GM12891 (cell line): ENCODE measurements at regions not wholly inside any gene's neighbourhood (a gene's known extent, or its start where the extent isn't known, plus 50 kb on each side); places are given as distances from the start of the nearest gene placed in this dataset.

Source experiments
- POLR2A ChIP-seq: IDR thresholded peaks from 2 replicates; pipeline ENCODE4 v1.6.1; 2011; ENCODE audit warnings: low read depth, low read length, control low read depth
- POLR2AphosphoS5 ChIP-seq: IDR thresholded peaks from 2 replicates; pipeline ENCODE4 v1.6.1; 2011; ENCODE audit warnings: low read depth, low read length, control low read depth
- POU2F2 ChIP-seq: IDR thresholded peaks from 2 replicates; pipeline ENCODE4 v1.6.1; 2011; ENCODE audit warnings: low read depth, mild to moderate bottlenecking, control low read depth, low read length, moderate library complexity

DNA sequence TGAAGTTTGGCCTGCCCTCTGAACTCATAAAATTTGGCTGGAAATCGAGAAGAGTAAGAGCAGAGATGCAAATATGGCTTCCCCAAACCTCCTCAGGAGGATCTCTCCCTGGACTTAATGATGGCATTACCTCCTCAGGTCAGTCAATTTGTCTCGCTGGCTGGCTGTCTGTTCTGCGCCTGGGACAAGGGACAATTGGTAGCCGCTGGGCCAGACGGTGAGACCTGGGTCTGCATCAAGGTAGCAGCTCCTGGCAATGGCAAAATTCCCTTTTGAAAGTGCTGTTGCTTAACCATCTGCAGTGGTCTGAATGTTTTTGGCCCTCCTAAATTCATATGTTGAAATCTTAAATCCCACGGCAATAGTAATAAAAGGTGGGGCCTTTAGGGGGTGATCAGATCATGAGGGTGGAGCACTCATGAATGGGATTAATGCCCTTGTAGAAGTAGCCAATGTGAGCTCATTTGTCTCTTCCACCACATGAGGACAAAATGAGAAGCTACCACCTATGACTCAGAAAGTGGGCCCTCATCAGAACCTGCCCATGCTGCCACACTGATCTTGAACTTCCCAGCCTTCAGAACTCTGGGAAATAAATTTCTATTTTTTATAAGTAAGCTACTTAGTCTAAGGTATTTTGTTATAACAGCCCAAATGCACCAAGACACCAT lies 439.3 kb upstream of the KLF4 start:
- no peak for TF ChIP-seq POLR2A
- no peak for TF ChIP-seq POU2F2
- TF ChIP-seq POLR2AphosphoS5 = no peak
